ENCODE measurements at regions not wholly inside any gene's neighbourhood (a gene's known extent, or its start where the extent isn't known, plus 50 kb on each side); places are given as distances from the start of the nearest gene placed in this dataset.

DNA sequence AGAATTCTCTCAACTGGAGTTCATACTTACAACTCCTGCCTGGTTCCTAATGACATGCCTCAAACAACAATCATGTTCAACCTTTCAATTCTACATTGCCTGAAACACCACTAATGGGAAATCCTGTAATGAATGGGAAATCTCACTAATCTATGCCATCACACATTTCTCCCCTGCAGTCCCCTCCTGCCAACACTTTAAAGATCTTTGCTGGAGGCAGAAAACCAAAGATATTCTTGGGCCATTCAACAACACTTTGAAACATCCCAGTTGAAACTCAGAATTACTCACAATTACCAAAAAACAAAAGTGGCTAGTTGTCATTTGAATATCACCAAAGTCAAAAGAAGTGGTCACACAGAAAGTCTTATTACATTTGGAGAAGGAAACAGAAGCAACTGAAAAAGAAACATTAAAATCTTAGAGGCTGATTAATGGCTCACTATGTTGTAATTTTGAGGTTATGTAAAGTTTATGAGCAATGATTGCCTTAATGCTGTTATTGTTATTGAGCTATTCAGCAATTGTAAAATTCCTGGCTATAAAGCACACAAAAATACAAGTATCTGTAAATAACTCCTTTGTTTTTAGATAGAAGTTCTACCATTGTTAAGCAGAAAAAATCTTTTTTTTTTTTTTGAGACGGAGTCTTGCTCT is 313.4 kb upstream of the SLC30A5 start:
- ChIA-PET CTCF (interaction anchor here (0.7 kb wide), 2 partner anchors 16 to 64 kb away, joined by 3 read pairs; no protein-coding TSS in a partner anchor), POLR2A (interaction anchor here (0.7 kb wide), 1 partner anchor 111 kb away, joined by 9 read pairs; no protein-coding TSS in a partner anchor)
- no peak for DNase-seq (ENCODE audit: low read depth)
- TF ChIP-seq, protein P1, sequence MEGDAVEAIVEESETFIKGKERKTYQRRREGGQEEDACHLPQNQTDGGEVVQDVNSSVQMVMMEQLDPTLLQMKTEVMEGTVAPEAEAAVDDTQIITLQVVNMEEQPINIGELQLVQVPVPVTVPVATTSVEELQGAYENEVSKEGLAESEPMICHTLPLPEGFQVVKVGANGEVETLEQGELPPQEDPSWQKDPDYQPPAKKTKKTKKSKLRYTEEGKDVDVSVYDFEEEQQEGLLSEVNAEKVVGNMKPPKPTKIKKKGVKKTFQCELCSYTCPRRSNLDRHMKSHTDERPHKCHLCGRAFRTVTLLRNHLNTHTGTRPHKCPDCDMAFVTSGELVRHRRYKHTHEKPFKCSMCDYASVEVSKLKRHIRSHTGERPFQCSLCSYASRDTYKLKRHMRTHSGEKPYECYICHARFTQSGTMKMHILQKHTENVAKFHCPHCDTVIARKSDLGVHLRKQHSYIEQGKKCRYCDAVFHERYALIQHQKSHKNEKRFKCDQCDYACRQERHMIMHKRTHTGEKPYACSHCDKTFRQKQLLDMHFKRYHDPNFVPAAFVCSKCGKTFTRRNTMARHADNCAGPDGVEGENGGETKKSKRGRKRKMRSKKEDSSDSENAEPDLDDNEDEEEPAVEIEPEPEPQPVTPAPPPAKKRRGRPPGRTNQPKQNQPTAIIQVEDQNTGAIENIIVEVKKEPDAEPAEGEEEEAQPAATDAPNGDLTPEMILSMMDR (IDR thresholded peaks at IDR 0.05; ENCODE audit: insufficient read depth, low read depth, low read length): no peak
- H3K4me3 ChIP-seq (ENCODE audit: low read depth, low read length): no peak overlapping the region
- H3K27me3 ChIP-seq (ENCODE audit: control insufficient read depth, insufficient read depth, low read length): no peaks in the 10 kb centered on the region
- no peaks in the 10 kb centered on the region for H3K36me3 ChIP-seq (ENCODE audit: control insufficient read depth, insufficient read depth, low read length)

DNA sequence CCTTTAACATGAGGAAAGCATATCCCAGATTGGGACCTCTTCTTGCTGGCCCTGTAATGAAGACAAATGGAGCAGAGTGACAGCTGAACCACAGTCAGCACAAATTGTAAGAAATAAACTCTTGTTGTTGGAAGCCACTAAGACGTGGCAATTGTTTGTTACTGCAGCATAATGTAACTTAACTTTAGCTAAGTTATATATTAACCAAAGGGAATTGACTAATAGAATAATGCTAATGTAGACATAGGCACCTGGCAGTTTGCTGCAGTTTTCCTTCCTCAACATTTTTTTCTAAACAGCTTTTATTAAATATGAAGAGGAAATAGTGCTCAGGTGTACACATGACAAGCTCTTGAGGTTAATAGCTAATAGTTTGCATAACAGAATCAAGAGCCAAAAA is 300.7 kb upstream of the SLC30A5 start:
- Histone ChIP-seq H3K4me3 (ENCODE audit: low read depth, low read length) (no peak overlapping the region), H3K27me3 (ENCODE audit: control insufficient read depth, insufficient read depth, low read length) (no peaks in the 10 kb centered on the region; the same call in none of the 2 replicates), H3K36me3 (ENCODE audit: control insufficient read depth, insufficient read depth, low read length) (no peaks in the 10 kb centered on the region)
- ChIA-PET CTCF (no interaction called here), POLR2A (no interaction called here)
- DNase-seq (ENCODE audit: low read depth): no peak
- TF ChIP-seq, protein P1 (IDR thresholded peaks at IDR 0.05; ENCODE audit: insufficient read depth, low read depth, low read length): no peak

DNA sequence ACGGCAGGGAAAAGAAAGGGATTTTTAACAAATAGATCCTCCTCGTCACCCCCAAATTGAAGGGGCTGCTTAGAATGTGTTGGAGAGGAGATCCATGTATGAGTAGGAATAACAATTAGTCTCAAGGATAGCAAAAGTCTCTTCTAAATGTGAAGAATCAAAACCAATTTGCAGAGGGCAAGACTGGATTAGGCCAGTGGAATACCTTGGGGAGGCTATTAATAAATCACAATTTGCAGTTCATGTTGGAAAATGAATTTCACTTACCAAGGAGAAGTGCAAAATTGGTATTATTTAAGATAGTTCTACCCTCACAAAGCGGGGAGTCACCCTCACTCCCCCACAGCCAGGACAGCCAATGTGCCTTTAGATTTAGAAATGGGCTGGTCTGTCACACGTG is 299.8 kb upstream of the SLC30A5 start:
- Histone ChIP-seq H3K36me3 (ENCODE audit: control insufficient read depth, insufficient read depth, low read length) (no peaks in the 10 kb centered on the region), H3K4me3 (ENCODE audit: low read depth, low read length) (no peak overlapping the region), H3K27me3 (ENCODE audit: control insufficient read depth, insufficient read depth, low read length) (no peaks in the 10 kb centered on the region; the same call in none of the 2 replicates)
- ChIA-PET POLR2A (no interaction called here), CTCF (no interaction called here)
- DNase-seq (ENCODE audit: low read depth): no peak
- TF ChIP-seq, protein P1 (IDR thresholded peaks at IDR 0.05; ENCODE audit: insufficient read depth, low read depth, low read length): no peak

DNA sequence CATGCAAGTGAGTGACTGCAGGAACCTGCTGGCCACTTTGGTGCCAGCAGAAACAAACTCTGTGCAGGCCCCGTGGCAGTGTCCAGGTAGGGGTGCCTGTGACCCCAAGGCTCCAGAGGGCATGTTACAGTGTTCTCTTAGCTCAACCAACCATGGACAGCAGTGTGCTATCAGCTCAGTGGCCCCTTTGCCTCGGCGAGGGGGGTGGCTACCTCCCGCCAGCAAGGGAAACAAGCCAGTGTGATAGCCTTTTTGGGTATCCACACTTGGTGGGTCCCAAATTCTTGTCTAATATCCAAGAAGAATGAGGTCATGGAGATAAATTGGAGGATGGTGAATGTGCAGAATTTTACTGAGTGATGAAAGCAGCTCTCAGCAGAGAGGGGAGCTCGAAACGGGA is 298.6 kb upstream of the SLC30A5 start:
- Histone ChIP-seq H3K4me3 (ENCODE audit: low read depth, low read length) (no peak overlapping the region), H3K27me3 (ENCODE audit: control insufficient read depth, insufficient read depth, low read length) (no peaks in the 10 kb centered on the region; the same call in 1 of the 2 replicates), H3K36me3 (ENCODE audit: control insufficient read depth, insufficient read depth, low read length) (no peaks in the 10 kb centered on the region)
- DNase-seq (ENCODE audit: low read depth): no peak
- POLR2A ChIA-PET: no interaction called here
- TF ChIP-seq, protein P1 (IDR thresholded peaks at IDR 0.05; ENCODE audit: insufficient read depth, low read depth, low read length): no peak
- CTCF ChIA-PET: no interaction called here

DNA sequence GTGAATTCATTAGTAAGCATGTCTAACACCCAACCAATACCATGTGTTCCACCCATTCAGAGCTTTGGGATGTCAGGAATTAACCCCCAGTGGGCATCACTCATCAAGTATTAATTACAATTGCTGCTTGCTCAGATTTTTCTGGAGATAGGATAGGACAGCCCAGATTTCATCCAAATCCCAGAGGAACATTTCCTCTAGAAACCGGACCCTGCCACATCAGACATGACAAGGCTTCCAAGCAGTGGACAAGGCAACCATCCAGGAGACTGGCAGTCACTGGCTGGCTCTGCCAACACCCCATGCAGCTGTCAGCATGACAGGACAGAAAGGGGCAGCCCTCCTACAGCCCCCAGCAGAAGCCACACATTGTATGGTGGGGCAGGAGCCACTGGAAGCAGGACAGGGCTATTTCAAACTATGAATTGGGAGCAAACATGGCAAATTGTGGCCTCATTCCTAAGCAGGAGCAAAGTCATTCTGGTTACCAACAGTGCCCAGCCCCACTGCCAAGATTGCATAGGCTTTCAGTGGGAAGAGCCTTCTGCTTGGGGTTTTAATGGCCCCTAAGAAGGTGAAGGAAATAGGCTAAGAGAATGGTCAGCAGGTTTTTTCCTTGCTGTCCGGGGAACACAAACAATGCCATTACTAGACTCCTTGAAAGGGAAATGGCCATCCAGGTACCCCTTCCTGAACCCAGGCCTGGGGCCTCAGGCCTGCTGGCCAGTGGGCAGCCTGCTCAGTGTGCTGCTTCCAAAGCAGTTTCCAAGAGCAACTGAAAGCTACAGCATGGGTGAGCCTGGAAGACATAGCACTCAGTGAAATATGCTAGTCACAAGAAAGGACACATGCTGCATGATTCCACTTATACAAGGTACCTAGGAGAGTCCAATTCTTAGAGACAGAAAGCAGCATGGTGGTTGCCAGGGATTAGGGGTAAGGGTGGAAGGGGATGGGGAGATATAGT is 294.7 kb upstream of the SLC30A5 start:
- no peak for DNase-seq (ENCODE audit: low read depth)
- TF ChIP-seq, protein P1 (IDR thresholded peaks at IDR 0.05; ENCODE audit: insufficient read depth, low read depth, low read length): no peak
- Histone ChIP-seq H3K4me3 (ENCODE audit: low read depth, low read length) (no peak overlapping the region), H3K27me3 (ENCODE audit: control insufficient read depth, insufficient read depth, low read length) (no peaks in the 10 kb centered on the region), H3K36me3 (ENCODE audit: control insufficient read depth, insufficient read depth, low read length) (no peaks in the 10 kb centered on the region)
- ChIA-PET CTCF (no interaction called here), POLR2A (no interaction called here)

Data from BJ (cell line).